ENCODE measurements at regions not wholly inside any gene's neighbourhood (a gene's known extent, or its start where the extent isn't known, plus 50 kb on each side); places are given as distances from the start of the nearest gene placed in this dataset.

- no peak for TF ChIP-seq OSR1 (CRISPR knock-in tag; IDR thresholded peaks at IDR 0.05)
- TF ChIP-seq ZNF565 (CRISPR knock-in tag; conservative IDR thresholded peaks at IDR 0.05; ENCODE audit: low read depth), result no peak
- no peak for TF ChIP-seq BACH2 (CRISPR knock-in tag; IDR thresholded peaks at IDR 0.05; ENCODE audit: borderline replicate concordance)
- TF ChIP-seq ZFP3 (CRISPR knock-in tag; IDR thresholded peaks at IDR 0.05), result no peak
- no peak for TF ChIP-seq TCF4 (CRISPR knock-in tag; IDR thresholded peaks at IDR 0.05; ENCODE audit: borderline replicate concordance)
Measured at GRCh38 chr5:98307811-98308210, 465.7 kb upstream of the RGMB start.
